GM12878 (cell line): ENCODE measurements at regions not wholly inside any gene's neighbourhood (a gene's known extent, or its start where the extent isn't known, plus 50 kb on each side); places are given as distances from the start of the nearest gene placed in this dataset.

Source experiments
- MYC ChIP-seq: IDR thresholded peaks from 2 replicates; pipeline ENCODE4 v1.6.1; 2011; ENCODE audit warnings: mild to moderate bottlenecking, low read length, moderate library complexity, inconsistent platforms; ENCODE audit not compliant: insufficient read depth, insufficient replicate concordance, insufficient read length, severe bottlenecking
- NBN ChIP-seq: fragments of 450-650 bp; IDR thresholded peaks from 2 replicates; pipeline ENCODE4 v1.6.1; 2016
- NFYB ChIP-seq: IDR thresholded peaks from 2 replicates; pipeline ENCODE4 v1.6.1; 2011; ENCODE audit warnings: low read depth, mild to moderate bottlenecking, low read length, improper control_type of control experiment, moderate library complexity; ENCODE audit not compliant: insufficient read depth
- NRF1 ChIP-seq: conservative IDR thresholded peaks from 2 replicates; pipeline ENCODE4 v1.6.1; 2011; ENCODE audit warnings: mild to moderate bottlenecking, low read depth, low read length, improper control_type of control experiment
- POLR2A ChIP-seq: IDR thresholded peaks from 2 replicates; pipeline ENCODE4 v1.6.1; 2011; ENCODE audit warnings: low read depth, mild to moderate bottlenecking, low read length
- RCOR1 ChIP-seq: conservative IDR thresholded peaks from 2 replicates; pipeline ENCODE4 v1.6.1; 2012; ENCODE audit warnings: low read depth, low read length, improper control_type of control experiment
- RFX5 ChIP-seq: IDR thresholded peaks from 2 replicates; pipeline ENCODE4 v1.6.1; 2011; ENCODE audit warnings: low read depth, low read length, improper control_type of control experiment
- TAF1 ChIP-seq: IDR thresholded peaks from 2 replicates; pipeline ENCODE4 v1.6.1; 2011; ENCODE audit warnings: mild to moderate bottlenecking, low read depth, low read length, borderline replicate concordance
- TCF12 ChIP-seq: IDR thresholded peaks from 2 replicates; pipeline ENCODE4 v1.6.1; 2011; ENCODE audit warnings: low read depth, mild to moderate bottlenecking, low read length
- ZNF274 ChIP-seq: IDR thresholded peaks from one replicate; pipeline ENCODE4 v1.8.0; 2011; ENCODE audit not compliant: insufficient read length, insufficient read depth
- TF ChIP-seq, protein P1 (sequence below), 3 experiments: IDR thresholded peaks in 2 of 3; conservative IDR thresholded peaks in 1 of 3; 2 replicates each; pipeline ENCODE4 v1.5.1; 2011; ENCODE audit warnings: low read depth in 3 of 3, low read length in 3 of 3, mild to moderate bottlenecking in 3 of 3, control low read depth in 2 of 3, moderate library complexity in 2 of 3, inconsistent platforms in 1 of 3, mixed read lengths in 1 of 3; ENCODE audit not compliant: control insufficient read depth in 2 of 3, insufficient read depth in 1 of 3; ENCODE audit errors: extremely low read depth in 1 of 3
- TF ChIP-seq, protein P2 (sequence below): fragments of 450-650 bp; IDR thresholded peaks from 2 replicates; pipeline ENCODE4 v1.6.1; 2017; ENCODE audit warnings: antibody characterized with exemption, mild to moderate bottlenecking, moderate library complexity
- TF ChIP-seq, protein P3 (sequence below): fragments of 450-650 bp; conservative IDR thresholded peaks from 2 replicates; pipeline ENCODE4 v1.6.1; 2017; ENCODE audit warnings: mild to moderate bottlenecking, moderate library complexity
- TF ChIP-seq, protein P4 (sequence below): fragments of 450-650 bp; formaldehyde crosslinking; IDR thresholded peaks from 2 replicates; pipeline ENCODE4 v1.4.0; 2020; ENCODE audit warnings: mild to moderate bottlenecking, moderate library complexity

DNA sequence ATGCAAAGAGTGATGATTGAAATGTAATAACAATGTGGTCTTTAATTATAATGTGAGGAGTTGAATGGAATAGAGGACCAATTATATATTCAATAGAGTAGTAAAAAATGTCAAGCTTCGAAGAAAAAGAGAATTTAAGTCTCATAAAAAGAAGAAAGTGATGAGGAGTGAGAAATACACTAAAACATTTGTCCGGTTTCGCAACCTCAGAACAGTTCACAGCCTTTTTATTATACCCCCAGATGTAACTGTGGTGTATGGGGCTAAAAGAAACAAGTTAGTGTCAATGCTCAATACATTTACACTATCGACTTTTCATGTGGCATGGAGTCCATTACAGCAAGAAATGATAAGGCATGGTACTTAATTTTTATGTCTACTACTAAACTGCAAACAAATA is 386.5 kb upstream of the ATP11B start:
- TF ChIP-seq TCF12 (no peak), NBN (no peak), TAF1 (no peak), ZNF274 (no peak), RFX5 (no peak), NRF1 (no peak), NFYB (no peak), POLR2A (no peak), MYC (no peak), RCOR1 (no peak)
- TF ChIP-seq, protein P1, sequence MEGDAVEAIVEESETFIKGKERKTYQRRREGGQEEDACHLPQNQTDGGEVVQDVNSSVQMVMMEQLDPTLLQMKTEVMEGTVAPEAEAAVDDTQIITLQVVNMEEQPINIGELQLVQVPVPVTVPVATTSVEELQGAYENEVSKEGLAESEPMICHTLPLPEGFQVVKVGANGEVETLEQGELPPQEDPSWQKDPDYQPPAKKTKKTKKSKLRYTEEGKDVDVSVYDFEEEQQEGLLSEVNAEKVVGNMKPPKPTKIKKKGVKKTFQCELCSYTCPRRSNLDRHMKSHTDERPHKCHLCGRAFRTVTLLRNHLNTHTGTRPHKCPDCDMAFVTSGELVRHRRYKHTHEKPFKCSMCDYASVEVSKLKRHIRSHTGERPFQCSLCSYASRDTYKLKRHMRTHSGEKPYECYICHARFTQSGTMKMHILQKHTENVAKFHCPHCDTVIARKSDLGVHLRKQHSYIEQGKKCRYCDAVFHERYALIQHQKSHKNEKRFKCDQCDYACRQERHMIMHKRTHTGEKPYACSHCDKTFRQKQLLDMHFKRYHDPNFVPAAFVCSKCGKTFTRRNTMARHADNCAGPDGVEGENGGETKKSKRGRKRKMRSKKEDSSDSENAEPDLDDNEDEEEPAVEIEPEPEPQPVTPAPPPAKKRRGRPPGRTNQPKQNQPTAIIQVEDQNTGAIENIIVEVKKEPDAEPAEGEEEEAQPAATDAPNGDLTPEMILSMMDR (IDR thresholded peaks at IDR 0.05 in 2 of 3, conservative IDR thresholded peaks at IDR 0.05 in 1 of 3; ENCODE audit: control insufficient read depth in 2 of 3, extremely low read depth in 1 of 3, insufficient read depth in 1 of 3, low read depth in 3 of 3, low read length in 3 of 3) = no peak
- TF ChIP-seq, protein P2, sequence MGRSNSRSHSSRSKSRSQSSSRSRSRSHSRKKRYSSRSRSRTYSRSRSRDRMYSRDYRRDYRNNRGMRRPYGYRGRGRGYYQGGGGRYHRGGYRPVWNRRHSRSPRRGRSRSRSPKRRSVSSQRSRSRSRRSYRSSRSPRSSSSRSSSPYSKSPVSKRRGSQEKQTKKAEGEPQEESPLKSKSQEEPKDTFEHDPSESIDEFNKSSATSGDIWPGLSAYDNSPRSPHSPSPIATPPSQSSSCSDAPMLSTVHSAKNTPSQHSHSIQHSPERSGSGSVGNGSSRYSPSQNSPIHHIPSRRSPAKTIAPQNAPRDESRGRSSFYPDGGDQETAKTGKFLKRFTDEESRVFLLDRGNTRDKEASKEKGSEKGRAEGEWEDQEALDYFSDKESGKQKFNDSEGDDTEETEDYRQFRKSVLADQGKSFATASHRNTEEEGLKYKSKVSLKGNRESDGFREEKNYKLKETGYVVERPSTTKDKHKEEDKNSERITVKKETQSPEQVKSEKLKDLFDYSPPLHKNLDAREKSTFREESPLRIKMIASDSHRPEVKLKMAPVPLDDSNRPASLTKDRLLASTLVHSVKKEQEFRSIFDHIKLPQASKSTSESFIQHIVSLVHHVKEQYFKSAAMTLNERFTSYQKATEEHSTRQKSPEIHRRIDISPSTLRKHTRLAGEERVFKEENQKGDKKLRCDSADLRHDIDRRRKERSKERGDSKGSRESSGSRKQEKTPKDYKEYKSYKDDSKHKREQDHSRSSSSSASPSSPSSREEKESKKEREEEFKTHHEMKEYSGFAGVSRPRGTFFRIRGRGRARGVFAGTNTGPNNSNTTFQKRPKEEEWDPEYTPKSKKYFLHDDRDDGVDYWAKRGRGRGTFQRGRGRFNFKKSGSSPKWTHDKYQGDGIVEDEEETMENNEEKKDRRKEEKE = no peak
- TF ChIP-seq, protein P3, sequence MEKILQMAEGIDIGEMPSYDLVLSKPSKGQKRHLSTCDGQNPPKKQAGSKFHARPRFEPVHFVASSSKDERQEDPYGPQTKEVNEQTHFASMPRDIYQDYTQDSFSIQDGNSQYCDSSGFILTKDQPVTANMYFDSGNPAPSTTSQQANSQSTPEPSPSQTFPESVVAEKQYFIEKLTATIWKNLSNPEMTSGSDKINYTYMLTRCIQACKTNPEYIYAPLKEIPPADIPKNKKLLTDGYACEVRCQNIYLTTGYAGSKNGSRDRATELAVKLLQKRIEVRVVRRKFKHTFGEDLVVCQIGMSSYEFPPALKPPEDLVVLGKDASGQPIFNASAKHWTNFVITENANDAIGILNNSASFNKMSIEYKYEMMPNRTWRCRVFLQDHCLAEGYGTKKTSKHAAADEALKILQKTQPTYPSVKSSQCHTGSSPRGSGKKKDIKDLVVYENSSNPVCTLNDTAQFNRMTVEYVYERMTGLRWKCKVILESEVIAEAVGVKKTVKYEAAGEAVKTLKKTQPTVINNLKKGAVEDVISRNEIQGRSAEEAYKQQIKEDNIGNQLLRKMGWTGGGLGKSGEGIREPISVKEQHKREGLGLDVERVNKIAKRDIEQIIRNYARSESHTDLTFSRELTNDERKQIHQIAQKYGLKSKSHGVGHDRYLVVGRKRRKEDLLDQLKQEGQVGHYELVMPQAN = no peak
- TF ChIP-seq, protein P4, sequence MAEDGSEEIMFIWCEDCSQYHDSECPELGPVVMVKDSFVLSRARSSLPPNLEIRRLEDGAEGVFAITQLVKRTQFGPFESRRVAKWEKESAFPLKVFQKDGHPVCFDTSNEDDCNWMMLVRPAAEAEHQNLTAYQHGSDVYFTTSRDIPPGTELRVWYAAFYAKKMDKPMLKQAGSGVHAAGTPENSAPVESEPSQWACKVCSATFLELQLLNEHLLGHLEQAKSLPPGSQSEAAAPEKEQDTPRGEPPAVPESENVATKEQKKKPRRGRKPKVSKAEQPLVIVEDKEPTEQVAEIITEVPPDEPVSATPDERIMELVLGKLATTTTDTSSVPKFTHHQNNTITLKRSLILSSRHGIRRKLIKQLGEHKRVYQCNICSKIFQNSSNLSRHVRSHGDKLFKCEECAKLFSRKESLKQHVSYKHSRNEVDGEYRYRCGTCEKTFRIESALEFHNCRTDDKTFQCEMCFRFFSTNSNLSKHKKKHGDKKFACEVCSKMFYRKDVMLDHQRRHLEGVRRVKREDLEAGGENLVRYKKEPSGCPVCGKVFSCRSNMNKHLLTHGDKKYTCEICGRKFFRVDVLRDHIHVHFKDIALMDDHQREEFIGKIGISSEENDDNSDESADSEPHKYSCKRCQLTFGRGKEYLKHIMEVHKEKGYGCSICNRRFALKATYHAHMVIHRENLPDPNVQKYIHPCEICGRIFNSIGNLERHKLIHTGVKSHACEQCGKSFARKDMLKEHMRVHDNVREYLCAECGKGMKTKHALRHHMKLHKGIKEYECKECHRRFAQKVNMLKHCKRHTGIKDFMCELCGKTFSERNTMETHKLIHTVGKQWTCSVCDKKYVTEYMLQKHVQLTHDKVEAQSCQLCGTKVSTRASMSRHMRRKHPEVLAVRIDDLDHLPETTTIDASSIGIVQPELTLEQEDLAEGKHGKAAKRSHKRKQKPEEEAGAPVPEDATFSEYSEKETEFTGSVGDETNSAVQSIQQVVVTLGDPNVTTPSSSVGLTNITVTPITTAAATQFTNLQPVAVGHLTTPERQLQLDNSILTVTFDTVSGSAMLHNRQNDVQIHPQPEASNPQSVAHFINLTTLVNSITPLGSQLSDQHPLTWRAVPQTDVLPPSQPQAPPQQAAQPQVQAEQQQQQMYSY (CRISPR knock-in tag) = no peak
